Activated B cell treated with CpG ODN at 0.5 μM for 24 hours (primary cell): ENCODE measurements at regions not wholly inside any gene's neighbourhood (a gene's known extent, or its start where the extent isn't known, plus 50 kb on each side); places are given as distances from the start of the nearest gene placed in this dataset.

Experiments used
- ATAC-seq: fragments of 200-7000 bp; cut with Tn5 transposase; one replicate; pipeline ENCODE4 v1.10.0; 2021; ENCODE audit warnings: low read depth, mild to moderate bottlenecking, moderate library complexity
- CTCF ChIA-PET: fragments of 350-600 bp; sonication (Branson Sonifier 250); formaldehyde crosslinking; loops from one replicate; lab custom pipeline; 2021; ENCODE audit warnings: antibody characterized with exemption; lab: Charles Lee
- POLR2A ChIA-PET: fragments of 350-600 bp; sonication (Branson Sonifier 250); formaldehyde crosslinking; loops from one replicate; lab custom pipeline; 2021; ENCODE audit warnings: antibody characterized with exemption; lab: Charles Lee
- DNase-seq: peaks from one replicate; pipeline ENCODE4 v3.0.0; 2022
- H3K27ac Mint-ChIP-seq: one replicate; pipeline ENCODE4 v1.8.0; 2020; ENCODE audit warnings: mixed read lengths
- H3K27me3 Mint-ChIP-seq: one replicate; pipeline ENCODE4 v1.8.0; 2021; ENCODE audit warnings: mixed read lengths
- H3K36me3 Mint-ChIP-seq: one replicate; pipeline ENCODE4 v1.8.0; 2021; ENCODE audit warnings: low read depth, mixed read lengths
- H3K4me1 Mint-ChIP-seq: one replicate; pipeline ENCODE4 v1.8.0; 2021; ENCODE audit warnings: mixed read lengths
- H3K4me3 Mint-ChIP-seq: one replicate; pipeline ENCODE4 v1.8.0; 2020; ENCODE audit warnings: mild to moderate bottlenecking, mixed read lengths
- H3K9me3 Mint-ChIP-seq: one replicate; pipeline ENCODE4 v1.8.0; 2020; ENCODE audit warnings: mixed read lengths
- intact Hi-C: fragments of 100-400 bp; cut with micrococcal nuclease; formaldehyde crosslinking; loops from one replicate; pipeline ENCODE4 v1.15.1; 2024
- TF ChIP-seq, protein P1 (sequence below): fragments of 200-600 bp; IDR thresholded peaks from one replicate; pipeline ENCODE4 v1.8.0; 2022; ENCODE audit warnings: antibody characterized with exemption, mild to moderate bottlenecking

DNA sequence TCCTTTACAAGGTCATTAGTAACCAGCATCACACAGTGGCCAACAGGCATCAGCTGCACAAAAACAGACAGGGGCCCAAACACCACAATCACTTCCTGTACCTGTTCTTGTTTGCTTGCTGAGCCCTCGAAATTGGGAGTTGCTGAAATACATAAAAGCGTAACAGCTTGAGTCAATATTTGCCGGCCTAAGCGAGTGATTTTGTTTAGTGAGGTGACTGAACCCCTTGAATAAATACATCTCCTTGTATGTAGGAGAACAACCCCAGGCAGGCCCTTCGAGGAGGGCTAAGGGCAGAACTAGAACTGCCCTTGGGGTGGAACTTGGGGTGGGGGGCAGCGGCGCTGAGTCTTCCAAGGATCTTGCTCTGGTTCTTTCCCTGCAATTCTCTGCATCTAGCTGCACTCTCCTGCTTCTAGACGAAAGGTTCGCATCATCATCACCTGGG lies 502.5 kb downstream of the RASEF start:
- Mint-ChIP-seq H3K27me3 (no peaks in the 10 kb centered on the region), H3K27ac (no peak overlapping the region), H3K36me3 (no peaks in the 10 kb centered on the region), H3K4me1 (no peaks in the 10 kb centered on the region), H3K9me3 (no peaks in the 10 kb centered on the region), H3K4me3 (no peak overlapping the region)
- CTCF ChIA-PET = no interaction called here
- ATAC-seq = no peak
- DNase-seq = no peak
- TF ChIP-seq, protein P1, sequence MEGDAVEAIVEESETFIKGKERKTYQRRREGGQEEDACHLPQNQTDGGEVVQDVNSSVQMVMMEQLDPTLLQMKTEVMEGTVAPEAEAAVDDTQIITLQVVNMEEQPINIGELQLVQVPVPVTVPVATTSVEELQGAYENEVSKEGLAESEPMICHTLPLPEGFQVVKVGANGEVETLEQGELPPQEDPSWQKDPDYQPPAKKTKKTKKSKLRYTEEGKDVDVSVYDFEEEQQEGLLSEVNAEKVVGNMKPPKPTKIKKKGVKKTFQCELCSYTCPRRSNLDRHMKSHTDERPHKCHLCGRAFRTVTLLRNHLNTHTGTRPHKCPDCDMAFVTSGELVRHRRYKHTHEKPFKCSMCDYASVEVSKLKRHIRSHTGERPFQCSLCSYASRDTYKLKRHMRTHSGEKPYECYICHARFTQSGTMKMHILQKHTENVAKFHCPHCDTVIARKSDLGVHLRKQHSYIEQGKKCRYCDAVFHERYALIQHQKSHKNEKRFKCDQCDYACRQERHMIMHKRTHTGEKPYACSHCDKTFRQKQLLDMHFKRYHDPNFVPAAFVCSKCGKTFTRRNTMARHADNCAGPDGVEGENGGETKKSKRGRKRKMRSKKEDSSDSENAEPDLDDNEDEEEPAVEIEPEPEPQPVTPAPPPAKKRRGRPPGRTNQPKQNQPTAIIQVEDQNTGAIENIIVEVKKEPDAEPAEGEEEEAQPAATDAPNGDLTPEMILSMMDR = no peak
- intact Hi-C loops = no loop called here
- POLR2A ChIA-PET = no interaction called here

DNA sequence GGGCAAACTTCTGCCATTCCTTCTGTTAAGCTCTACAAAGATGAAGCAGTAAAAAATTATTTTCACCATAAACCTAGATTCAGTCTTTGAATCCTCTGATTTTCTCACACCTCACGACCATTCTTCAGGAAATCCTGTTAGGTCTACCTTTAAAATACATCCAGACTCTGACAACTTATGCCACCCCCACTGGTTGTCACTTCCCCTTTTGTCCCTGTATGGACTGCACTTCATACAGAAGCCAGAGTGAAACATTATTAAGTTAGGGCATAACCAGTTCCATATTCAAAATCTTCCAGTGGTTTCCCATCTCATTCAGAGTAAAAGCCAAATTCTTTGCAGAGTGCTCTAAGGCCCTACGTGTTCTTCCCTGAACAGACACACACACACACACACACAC lies 499.8 kb downstream of the RASEF start:
- ChIA-PET CTCF (no interaction called here), POLR2A (no interaction called here)
- Mint-ChIP-seq H3K9me3 (no peaks in the 10 kb centered on the region), H3K4me3 (no peak overlapping the region), H3K27ac (no peak overlapping the region), H3K36me3 (no peaks in the 10 kb centered on the region), H3K4me1 (no peaks in the 10 kb centered on the region), H3K27me3 (no peaks in the 10 kb centered on the region)
- no peak for ATAC-seq
- no peak for DNase-seq
- intact Hi-C loops = no loop called here
- TF ChIP-seq, protein P1 = no peak

GRCh38 chr9:82563841-82564240 lies 499.1 kb downstream of the RASEF start:
- CTCF ChIA-PET = no interaction called here
- ATAC-seq = no peak
- DNase-seq = no peak
- intact Hi-C loops = no loop called here
- Mint-ChIP-seq H3K9me3 (no peaks in the 10 kb centered on the region), H3K4me1 (no peaks in the 10 kb centered on the region), H3K27ac (no peak overlapping the region), H3K27me3 (no peaks in the 10 kb centered on the region), H3K36me3 (no peaks in the 10 kb centered on the region), H3K4me3 (no peak overlapping the region)
- POLR2A ChIA-PET = no interaction called here
- TF ChIP-seq, protein P1 = no peak

DNA sequence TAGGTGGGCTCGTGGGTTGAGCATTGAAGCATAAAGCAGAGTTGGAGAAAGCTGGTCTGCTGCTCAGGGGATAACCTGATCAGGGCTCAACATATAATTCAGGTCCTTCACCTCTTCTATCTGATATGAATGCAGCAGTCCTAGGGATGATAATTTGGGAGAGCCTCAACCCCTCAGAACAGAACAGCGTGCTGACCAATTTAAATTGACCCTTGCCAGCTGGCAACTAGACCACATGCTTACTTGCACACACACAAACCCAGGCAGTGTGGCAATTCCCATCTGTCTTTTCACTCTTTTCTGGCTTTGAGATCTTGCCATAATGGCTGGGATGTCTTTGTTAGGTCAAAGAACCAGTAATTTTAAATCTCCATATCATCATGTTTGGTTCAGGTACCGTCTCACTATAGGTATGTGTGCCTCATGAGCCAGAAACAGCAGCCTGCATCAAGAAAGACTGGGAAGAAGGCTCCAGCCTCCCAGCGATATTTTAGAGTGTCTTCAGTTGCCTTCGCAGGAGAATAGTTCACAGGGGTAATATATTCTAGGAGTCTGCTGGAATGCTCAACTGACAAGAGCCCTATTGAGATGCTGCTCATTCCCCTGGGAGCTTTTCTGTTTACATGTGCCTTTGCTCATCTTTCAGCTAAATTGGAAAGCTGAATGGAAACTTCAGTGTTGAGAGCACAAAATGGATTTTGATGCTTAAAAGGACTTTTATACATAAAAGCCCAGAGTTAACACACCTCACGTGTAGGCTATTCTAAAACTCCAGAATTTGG lies 497.6 kb downstream of the RASEF start:
- no peaks in the 10 kb centered on the region for H3K36me3 Mint-ChIP-seq
- H3K4me1 Mint-ChIP-seq = no peaks in the 10 kb centered on the region
- ChIA-PET POLR2A (no interaction called here), CTCF (no interaction called here)
- no peak for DNase-seq
- H3K9me3 Mint-ChIP-seq = no peaks in the 10 kb centered on the region
- H3K27ac Mint-ChIP-seq = no peak overlapping the region
- TF ChIP-seq, protein P1 = no peak
- H3K4me3 Mint-ChIP-seq = no peak overlapping the region
- peaks cover 3% of the 10 kb centered on the region for H3K27me3 Mint-ChIP-seq
- intact Hi-C loops = no loop called here
- no peak for ATAC-seq

- POLR2A ChIA-PET = no interaction called here
- H3K36me3 Mint-ChIP-seq = no peaks in the 10 kb centered on the region
- intact Hi-C loops = no loop called here
Measured at GRCh38 chr9:82567953-82568352, 495.0 kb downstream of the RASEF start.

More at GRCh38 chr9:82567953-82568352, 495.0 kb downstream of the RASEF start:
- H3K27ac Mint-ChIP-seq = no peak overlapping the region
- no peak overlapping the region for H3K4me3 Mint-ChIP-seq
- ATAC-seq (no peak), DNase-seq (no peak)
- no peaks in the 10 kb centered on the region for H3K9me3 Mint-ChIP-seq
- TF ChIP-seq, protein P1 = no peak
- CTCF ChIA-PET = no interaction called here
- H3K4me1 Mint-ChIP-seq = no peaks in the 10 kb centered on the region
- peaks cover 4% of the 10 kb centered on the region for H3K27me3 Mint-ChIP-seq
